A172 (cell line): ENCODE measurements at regions not wholly inside any gene's neighbourhood (a gene's known extent, or its start where the extent isn't known, plus 50 kb on each side); places are given as distances from the start of the nearest gene placed in this dataset.
"Not testable (repeated sequence)": the region's sequence is repeated elsewhere in the genome, so short reads cannot be mapped to it uniquely, and the experiment has no call there.

Source experiments
- DNase-seq: peaks from one replicate; pipeline ENCODE4 v3.0.0-alpha.2; 2015; ENCODE audit warnings: low spot score

DNA sequence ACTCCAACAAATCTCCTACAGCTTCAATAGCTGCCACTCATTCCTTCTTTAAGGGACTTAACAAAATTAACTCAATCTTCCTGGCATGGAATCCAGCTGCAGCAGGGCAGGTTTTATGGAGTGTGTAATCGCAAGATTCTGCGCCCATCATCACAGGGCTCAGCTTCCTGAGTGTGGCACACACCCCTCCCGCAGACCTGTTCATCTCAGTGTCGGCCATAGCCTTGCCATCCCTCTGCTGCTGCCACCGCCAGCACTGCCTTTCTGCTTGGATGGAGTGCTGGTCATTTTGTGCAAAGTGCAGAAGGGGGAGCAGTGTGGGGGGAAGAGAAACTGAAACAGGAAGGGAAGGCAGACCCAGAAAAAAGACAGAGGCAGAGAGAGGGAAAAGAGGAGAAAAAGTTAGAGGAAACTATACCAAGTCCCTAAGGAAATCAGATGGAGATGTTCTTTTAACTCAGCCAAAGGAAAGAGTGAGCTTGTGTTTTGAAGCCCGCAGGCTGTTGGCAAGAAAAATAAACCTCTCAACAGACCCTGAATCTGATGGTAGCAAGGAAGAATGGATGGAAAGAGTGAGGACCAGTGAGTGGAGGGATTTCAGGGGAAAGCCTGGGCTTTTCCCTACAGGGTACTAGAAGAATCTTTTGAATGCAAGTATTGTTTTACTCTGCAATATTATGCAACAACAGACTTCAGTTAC lies 324.2 kb downstream of the SEC16B start:
- no peak for DNase-seq

DNA sequence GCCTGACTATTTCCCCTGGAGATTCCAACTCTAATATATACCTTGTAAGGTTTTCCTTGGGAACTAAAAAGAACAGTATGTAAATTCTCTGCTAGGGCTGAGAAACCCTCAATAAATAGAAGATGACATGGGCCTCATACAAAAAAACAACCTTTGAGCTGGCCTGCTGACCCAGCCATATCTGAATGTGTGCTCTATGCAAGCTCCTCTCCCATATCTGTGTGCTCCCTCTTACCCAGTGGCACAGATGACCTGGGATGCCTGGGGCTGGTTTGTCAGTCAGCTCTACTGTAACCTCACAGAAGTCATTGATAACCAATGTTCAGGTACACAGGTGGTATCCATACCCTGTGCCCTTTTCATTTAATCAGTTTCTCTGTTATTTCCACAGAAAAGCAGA lies 329.2 kb downstream of the SEC16B start:
- no peak for DNase-seq

DNA sequence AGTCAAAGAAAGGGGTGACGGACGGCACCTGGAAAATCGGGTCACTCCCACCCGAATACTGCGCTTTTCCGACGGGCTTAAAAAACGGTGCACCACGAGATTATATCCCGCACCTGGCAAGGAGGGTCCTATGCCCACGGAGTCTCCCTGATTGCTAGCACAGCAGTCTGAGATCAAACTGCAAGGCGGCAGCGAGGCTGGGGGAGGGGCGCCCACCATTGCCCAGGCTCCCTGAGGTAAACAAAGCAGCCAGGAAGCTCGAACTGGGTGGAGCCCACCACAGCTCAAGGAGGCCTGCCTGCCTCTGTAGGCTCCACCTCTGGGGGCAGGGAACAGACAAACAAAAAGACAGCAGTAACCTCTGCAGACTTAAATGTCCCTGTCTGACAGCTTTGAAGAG lies 335.7 kb downstream of the SEC16B start:
- not testable (repeated sequence) for DNase-seq

DNA sequence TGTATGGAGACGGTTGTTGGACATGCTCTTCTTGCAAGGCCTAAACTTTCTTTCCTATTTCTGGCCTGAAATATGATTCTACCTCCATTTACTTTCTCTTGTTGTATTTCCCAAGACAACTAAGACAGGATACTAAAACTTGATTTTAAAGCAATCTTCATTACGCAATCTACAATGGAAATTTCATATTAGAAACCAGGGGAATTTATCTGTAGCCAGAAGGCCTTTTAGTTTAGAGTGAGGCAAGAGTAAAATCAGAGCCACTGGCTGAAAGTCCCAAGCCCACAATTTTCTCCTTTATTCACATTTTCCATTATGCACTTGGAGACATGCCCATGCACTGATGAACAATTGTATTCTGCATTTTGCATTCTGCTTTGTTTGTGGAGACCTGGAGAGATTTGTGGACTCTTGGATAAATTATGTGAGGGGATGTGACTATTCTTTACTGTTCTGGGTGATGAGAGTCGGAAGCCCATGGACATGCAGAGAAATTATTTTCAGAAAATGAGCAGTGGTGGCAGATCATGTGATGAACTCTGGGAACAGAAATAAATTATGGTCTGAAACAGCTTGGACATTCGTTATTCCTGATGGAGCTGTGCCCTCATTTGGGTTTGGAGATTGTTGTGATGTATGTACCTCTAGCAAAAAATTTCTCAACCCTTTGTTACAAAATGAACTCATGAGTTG lies 336.8 kb downstream of the SEC16B start:
- DNase-seq = no peak

GRCh38 chr1:177631770-177632169 lies 338.1 kb downstream of the SEC16B start:
- DNase-seq = no peak

DNA sequence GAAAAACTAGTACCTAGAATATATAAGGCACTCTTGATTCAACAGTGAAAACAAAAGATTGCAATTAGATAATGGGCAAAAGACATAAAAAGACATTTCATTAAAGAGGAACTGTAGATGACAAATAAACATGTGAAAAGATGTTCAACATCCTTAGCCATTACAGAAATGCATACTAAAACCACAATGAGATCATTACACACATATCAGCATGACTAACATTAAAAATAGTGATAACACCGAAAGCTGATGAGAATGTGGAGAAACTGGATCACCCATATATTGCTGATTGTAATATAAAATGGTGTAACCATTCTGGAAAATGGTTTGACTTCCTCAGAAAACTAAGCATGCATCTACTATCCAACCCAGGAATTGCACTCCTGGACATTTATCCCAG lies 340.3 kb downstream of the SEC16B start:
- DNase-seq = no peak

GRCh38 chr1:177627148-177627910 lies 342.5 kb downstream of the SEC16B start:
- DNase-seq = no peak

DNA sequence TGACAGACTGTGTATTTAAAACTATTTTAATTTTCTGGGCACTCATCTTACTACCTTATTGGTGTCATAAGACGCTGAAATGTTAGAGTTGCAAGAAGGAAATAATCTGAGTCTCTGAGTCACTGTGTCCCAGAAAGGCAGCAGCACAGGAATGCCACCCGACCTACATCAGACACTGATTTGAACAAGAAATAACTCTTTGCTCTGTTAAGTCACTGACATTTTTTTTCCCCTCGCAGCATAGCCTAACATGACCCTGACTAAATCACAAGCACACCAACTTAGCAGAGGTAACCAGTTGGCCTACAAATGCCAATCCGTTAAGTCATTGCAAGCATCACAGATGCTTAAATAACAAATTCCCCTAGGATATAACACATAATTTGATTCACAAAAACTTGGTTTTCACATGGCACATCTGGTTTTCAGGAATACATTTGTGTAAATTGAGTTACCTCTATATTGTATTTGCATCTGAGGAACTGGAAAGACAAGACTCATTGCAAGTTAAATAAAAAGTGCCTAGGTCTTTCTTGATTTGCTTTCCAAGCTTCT lies 349.1 kb downstream of the SEC16B start:
- DNase-seq = no peak

- DNase-seq = no peak
Observed at GRCh38 chr1:177615251-177615650, 354.6 kb downstream of the SEC16B start.

GRCh38 chr1:177611402-177611801 lies 358.5 kb downstream of the SEC16B start:
- DNase-seq = no peak

DNA sequence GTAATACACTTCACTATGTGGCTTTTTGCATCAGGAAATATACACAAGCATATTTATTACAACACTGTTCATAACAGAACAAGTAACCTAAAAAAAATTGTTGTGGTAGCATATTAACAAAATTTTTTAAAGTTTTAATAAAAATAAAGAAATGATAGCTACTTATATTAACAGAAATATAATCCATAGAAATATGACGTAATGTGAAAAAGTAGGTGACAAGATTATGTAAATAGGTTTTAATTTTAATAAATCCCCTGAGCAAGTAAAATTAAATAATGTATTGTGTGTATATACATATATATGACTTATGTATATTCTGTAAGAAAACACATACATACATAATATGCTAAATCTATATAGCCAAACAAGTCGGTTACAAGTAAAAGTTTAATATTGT lies 359.9 kb downstream of the SEC16B start:
- no peak for DNase-seq

DNA sequence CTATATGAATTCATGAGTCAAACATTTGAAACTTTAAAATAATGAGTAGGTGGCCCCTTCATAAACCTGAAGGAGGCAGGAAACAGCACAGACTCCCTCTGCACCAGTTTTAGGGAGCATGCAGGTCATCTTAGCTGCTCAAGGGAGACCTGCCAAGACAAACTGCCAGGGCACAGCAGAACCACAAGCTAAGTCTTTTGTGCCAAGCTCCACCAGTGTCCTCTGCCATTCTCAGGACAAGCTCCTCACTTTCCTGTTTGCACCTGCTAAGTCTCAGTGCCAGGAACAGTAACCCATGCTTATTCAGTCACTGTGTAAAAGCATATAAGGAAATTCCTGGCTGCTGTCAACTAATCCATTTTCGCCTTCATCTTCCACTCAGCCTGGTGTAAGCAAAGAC lies 368.9 kb downstream of the SEC16B start:
- DNase-seq = no peak

DNA sequence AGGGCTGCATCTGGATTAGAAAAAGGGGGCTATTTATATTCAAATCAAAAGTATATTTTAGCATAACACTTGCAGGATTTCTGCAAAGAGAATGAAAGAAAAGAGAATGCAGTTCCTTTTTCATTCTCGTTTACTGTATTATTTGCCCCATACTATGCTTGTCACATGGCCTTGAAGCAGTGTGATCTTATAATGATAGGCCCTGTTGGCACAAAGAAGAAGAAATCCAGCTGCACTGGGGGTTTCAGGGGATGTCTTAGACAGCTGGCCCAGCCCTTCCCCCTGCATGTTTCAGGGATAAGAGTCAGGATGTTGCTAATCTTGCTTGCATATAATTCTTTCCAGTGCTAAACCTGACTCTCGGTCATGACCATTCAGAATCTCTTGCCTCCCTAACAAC lies 369.5 kb downstream of the SEC16B start:
- no peak for DNase-seq

DNA sequence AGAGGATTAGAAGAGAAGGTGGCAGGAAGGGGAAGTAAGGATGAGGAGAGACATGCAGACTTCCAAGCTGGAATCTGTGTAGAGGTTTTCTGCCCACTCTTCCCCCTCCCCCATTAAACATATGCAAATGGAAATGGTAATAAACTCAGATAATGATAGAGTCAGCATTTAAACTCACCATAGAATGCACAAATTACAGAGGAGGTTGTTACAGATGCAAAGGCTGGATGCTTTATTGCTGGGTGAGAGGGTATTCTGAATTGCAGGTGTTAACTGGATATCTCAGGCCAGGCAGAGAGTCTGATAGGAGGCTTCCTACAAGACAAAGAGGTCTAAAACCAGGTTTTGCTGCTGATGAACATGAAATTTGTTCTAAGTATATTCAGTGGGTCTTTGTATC lies 372.5 kb downstream of the SEC16B start:
- no peak for DNase-seq

- no peak for DNase-seq
Observed at GRCh38 chr1:177596485-177596884, 373.4 kb downstream of the SEC16B start.

- DNase-seq = no peak
Observed at GRCh38 chr1:177593105-177593504, 376.8 kb downstream of the SEC16B start.

GRCh38 chr1:177592624-177593023 lies 377.2 kb downstream of the SEC16B start:
- DNase-seq = no peak

DNA sequence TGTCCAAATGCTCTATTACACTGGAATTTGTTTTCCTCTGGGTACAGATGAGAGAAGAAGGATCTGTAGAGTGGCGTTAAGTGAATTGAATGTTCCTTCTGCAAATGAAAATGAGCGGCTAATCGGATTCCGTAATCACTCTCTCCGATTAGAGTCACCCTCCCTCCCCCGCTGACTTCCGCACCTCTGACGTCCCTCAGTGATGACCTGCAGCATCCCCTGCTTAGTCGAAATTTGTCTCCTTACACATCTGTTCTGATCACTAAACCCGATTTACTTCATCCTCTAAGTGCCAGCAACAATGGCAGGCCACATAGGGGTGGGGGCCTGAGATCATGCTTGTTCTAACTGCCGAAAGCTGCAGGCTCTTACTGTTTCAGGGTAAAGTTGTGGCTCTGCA lies 378.7 kb downstream of the SEC16B start:
- no peak for DNase-seq

DNA sequence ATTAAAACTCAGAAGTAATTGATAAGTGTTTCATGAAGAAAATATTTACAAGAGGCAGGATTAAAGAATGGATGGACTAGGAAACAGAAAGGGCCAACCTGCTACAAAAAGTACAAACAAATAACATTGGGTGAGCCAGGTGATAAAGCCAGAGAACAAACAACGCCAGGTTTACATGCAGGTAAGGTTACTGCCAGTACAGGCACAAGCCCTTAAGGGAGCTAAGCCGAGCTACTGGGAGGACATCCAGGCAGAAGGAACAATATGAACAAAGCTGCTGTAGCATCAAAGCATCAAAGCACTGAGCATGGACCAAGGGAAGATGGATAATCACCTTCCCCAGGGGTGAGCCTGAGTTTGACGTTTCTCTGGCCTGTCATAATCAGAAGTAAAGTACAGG lies 380.7 kb downstream of the SEC16B start:
- no peak for DNase-seq

DNA sequence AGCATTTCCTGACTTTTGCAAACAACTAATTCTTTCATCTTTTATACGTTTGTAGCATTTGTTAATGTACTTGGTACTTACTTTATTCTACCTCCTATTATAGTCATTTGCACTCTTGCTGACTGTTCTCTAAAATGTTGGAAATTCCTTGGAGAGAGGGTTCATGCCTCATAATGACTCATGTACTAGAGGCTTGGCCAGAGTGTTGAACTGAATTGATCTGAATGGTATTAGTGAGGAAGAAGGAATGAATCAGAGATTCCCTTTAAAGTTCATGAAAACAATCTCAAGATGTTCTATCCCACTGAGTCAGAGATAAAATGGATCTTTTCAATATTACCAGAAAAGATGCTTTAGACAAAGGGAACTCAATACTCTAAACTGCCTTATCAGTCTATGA lies 383.4 kb downstream of the SEC16B start:
- DNase-seq = no peak

DNA sequence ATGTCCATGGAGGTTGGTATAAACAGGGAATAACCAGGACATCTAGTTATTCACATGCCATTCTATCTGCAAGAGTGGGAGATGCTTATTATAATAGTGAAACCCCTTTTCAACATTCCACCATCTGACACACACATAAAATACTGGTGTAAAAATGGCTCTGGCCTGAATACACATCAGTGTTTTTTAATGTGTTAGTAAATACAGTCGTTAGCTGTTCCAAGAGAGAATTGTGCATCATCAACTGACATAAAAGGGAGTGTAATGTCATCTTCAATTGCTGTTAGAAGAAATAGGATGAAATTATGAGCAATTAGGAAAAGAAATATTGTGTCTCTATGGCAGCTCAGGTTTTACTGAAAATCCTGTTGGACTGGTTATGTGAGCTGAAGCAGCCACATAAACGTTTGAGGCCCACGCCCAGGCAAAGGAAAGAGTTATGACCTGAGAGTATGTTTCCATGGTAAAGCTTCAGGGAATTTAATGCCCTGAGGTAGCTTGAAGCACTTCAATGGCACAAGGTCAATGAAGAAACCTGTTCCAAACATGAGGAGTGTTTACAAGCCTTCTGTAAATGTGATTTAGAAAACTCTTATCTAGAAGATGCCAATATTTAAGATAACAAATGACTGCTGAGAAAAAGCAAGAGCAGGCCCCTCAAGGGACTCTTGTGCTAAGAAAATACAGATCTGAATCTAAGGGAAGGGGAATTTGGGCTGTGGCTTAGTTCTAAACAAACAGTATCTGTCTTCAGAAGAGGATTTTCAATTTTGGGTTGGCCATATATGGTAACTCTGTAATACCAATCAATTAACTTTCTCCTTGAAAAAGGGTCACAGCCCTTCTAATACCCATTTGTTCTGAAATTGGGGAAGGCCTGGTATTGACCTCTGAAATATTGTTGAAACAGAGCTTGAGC lies 384.3 kb downstream of the SEC16B start:
- no peak for DNase-seq

DNA sequence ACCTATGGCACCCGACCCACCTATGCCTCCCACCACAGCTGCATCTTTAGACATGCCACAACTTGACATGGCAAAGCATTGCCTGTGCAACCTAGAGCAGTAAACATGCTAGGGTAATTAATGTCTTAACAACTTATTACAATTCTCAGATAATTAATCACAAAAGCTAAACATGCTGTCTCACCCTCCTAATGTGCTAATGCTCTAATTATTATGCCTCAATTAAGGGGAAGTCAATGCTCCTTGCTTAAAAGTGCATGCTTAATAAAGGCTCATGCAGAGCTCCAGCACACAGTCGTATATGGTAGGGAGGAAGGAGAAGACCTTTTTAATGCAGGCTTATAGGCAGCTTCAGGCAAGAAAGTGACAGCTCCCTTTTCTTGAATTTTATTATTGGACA lies 396.0 kb downstream of the SEC16B start:
- no peak for DNase-seq
